ENCODE measurements at regions not wholly inside any gene's neighbourhood (a gene's known extent, or its start where the extent isn't known, plus 50 kb on each side); places are given as distances from the start of the nearest gene placed in this dataset.

DNA sequence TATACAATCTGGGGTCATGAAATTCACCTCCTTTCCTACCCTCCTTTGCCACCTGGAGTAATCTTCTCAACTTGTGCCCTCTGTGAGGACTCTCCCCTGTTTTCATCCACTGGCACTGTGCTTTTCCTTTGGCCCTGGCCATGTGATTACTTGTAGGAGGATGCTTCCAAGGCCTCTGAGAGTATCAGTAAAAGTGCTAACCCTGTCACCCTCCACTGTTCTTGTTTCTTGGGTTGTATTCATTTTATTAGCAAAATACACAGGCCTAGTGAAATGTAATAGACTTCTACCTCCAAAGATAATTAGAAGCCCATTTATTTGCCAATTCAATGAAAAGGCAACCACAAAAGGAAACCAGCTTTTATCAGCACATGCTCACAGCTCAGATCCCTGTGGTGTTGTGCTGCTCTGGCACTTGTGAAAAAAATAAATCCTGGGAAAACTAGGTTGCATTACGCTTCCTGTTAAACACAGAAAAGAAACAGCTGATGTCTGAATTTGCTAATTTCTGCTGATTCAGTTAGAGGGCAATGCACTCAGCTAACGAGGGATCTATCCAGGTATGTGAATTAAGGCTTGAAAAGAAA lies 357.5 kb upstream of the ETAA1 start:
- peaks cover 71% of the 10 kb centered on the region for H3K4me1 Mint-ChIP-seq (ENCODE audit: low read depth)
- H3K27me3 Mint-ChIP-seq = no peaks in the 10 kb centered on the region
- H3K27ac Mint-ChIP-seq = peak overlapping the region; percentile 87
- DNase-seq (ENCODE audit: low spot score, unreplicated experiment) = no peak
- H3K36me3 Mint-ChIP-seq (ENCODE audit: insufficient read depth) = peaks cover 12% of the 10 kb centered on the region
- H3K4me3 Mint-ChIP-seq (ENCODE audit: low read depth) = no peak overlapping the region
- no peaks in the 10 kb centered on the region for H3K9me3 Mint-ChIP-seq (ENCODE audit: low read depth)
- TF ChIP-seq, protein P1, sequence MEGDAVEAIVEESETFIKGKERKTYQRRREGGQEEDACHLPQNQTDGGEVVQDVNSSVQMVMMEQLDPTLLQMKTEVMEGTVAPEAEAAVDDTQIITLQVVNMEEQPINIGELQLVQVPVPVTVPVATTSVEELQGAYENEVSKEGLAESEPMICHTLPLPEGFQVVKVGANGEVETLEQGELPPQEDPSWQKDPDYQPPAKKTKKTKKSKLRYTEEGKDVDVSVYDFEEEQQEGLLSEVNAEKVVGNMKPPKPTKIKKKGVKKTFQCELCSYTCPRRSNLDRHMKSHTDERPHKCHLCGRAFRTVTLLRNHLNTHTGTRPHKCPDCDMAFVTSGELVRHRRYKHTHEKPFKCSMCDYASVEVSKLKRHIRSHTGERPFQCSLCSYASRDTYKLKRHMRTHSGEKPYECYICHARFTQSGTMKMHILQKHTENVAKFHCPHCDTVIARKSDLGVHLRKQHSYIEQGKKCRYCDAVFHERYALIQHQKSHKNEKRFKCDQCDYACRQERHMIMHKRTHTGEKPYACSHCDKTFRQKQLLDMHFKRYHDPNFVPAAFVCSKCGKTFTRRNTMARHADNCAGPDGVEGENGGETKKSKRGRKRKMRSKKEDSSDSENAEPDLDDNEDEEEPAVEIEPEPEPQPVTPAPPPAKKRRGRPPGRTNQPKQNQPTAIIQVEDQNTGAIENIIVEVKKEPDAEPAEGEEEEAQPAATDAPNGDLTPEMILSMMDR (IDR thresholded peaks at IDR 0.05; ENCODE audit: unreplicated experiment) = no peak

DNA sequence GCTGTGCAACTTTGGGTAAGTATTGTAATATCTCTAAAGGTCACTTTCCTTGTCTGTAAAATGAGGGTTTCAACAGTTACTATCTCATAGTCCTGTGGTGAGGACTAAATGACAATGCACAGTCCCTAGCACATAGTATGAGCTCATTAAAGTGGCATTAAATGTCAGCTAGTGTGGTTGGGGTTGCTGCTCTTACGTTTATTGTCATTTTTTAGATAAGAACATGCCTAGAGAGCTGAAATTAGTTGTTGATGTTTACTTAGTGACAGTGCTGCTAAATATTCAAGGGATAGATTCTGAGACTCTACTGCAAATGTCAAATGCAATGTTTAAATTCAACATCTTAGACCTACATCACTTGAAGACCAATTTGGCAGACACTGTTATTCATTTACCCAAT lies 356.1 kb upstream of the ETAA1 start:
- peak overlapping the region; percentile 87 for H3K27ac Mint-ChIP-seq

DNA sequence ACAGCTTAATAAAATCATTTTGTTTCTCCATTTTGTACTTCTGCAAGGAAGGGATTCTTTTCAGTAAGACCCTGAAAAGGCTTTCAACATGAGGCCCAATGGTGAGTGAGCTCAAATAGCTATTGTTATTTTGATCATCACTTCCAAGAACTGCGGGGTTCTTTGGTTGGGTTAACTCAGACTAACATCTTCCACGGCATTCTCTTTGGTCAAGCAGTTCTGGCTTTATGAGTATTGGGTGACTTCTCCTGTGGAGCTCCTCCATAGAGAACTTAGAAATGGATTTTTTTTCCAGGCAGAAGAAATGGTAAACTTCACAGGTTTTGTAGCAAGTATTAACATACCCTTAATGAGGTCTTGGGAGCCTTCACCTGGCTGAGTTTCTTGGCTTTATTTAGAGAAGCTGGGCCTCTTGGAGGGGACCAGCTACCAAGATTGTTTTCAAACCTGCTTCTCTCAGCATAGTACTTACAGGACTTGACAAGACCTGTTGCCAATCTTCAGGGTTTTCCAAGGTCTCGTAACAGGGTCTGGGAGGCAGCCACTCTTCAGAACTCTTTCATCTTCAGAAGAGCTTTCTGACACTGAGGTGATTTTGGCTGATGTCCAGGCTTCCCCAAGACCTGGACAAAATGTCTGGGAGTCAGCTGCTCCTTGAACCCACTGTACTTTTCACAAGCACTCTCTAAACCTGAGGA lies 353.2 kb upstream of the ETAA1 start:
- TF ChIP-seq, protein P1 (IDR thresholded peaks at IDR 0.05; ENCODE audit: unreplicated experiment) = no peak
- Mint-ChIP-seq H3K27ac (no peak overlapping the region), H3K4me1 (ENCODE audit: low read depth) (peaks cover 43% of the 10 kb centered on the region), H3K4me3 (ENCODE audit: low read depth) (no peak overlapping the region), H3K36me3 (ENCODE audit: insufficient read depth) (peaks cover 36% of the 10 kb centered on the region), H3K27me3 (no peaks in the 10 kb centered on the region), H3K9me3 (ENCODE audit: low read depth) (peaks cover 4% of the 10 kb centered on the region)
- no peak for DNase-seq (ENCODE audit: low spot score, unreplicated experiment)

More for the DNA sequence above, 356.1 kb upstream of the ETAA1 start:
- TF ChIP-seq, protein P1 (IDR thresholded peaks at IDR 0.05; ENCODE audit: unreplicated experiment) = no peak
- Mint-ChIP-seq H3K4me1 (ENCODE audit: low read depth) (peaks cover 64% of the 10 kb centered on the region), H3K27me3 (no peaks in the 10 kb centered on the region), H3K36me3 (ENCODE audit: insufficient read depth) (peaks cover 15% of the 10 kb centered on the region), H3K4me3 (ENCODE audit: low read depth) (peak overlapping the region; percentile 17), H3K9me3 (ENCODE audit: low read depth) (peaks cover 2% of the 10 kb centered on the region)
- no peak for DNase-seq (ENCODE audit: low spot score, unreplicated experiment)

DNA sequence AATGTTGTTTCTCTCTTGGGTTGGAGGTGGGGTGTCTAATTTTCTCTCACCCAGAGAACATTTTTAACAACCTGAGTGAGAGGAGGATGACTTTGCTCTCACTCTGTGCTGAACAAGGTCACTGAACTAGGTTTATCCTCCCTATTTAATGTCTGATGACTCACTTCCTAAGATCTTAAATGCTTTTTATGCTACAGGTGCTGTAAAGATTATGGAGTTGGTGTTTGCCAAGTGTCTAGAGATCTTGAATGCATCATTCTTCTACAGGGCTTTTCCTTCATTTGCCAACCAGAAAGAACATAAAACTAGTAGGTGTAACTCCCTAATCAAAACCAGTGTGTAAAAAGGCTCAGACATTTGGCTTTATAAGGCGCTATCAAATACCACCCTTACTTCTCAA lies 350.5 kb upstream of the ETAA1 start:
- Mint-ChIP-seq H3K9me3 (ENCODE audit: low read depth) (peaks cover 18% of the 10 kb centered on the region), H3K4me1 (ENCODE audit: low read depth) (peaks cover 19% of the 10 kb centered on the region), H3K27ac (peak overlapping the region; percentile 17), H3K36me3 (ENCODE audit: insufficient read depth) (peaks cover 51% of the 10 kb centered on the region), H3K27me3 (no peaks in the 10 kb centered on the region), H3K4me3 (ENCODE audit: low read depth) (no peak overlapping the region)
- TF ChIP-seq, protein P1 (IDR thresholded peaks at IDR 0.05; ENCODE audit: unreplicated experiment) = no peak
- DNase-seq (ENCODE audit: low spot score, unreplicated experiment) = no peak

DNA sequence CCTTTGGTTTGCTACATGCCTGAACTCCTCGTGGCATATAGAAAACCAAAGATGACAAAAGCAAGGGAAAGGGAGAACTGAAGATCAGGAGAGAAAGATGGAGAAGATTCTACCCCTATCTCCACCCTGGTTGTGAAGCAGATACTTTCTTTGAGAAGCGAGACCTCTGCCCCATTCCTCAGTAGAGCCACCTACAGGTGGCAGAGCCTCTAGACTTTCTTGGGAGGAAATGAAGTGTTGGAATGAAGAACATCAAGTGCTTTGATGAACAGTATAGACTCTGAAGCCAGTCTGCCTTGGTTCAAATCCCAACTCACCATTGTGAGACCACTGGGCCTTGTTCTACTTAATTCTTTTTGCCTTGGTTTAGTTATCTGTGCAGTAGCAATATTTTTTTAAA lies 348.8 kb upstream of the ETAA1 start:
- Mint-ChIP-seq H3K27ac (no peak overlapping the region), H3K27me3 (no peaks in the 10 kb centered on the region), H3K4me1 (ENCODE audit: low read depth) (peaks cover 15% of the 10 kb centered on the region), H3K36me3 (ENCODE audit: insufficient read depth) (peaks cover 51% of the 10 kb centered on the region), H3K4me3 (ENCODE audit: low read depth) (no peak overlapping the region), H3K9me3 (ENCODE audit: low read depth) (peaks cover 18% of the 10 kb centered on the region)
- TF ChIP-seq, protein P1 (IDR thresholded peaks at IDR 0.05; ENCODE audit: unreplicated experiment) = no peak
- DNase-seq (ENCODE audit: low spot score, unreplicated experiment) = no peak
